GM18499 (cell line): ENCODE measurements at regions not wholly inside any gene's neighbourhood (a gene's known extent, or its start where the extent isn't known, plus 50 kb on each side); places are given as distances from the start of the nearest gene placed in this dataset.

Source experiments
- ATAC-seq: cut with Tn5 transposase; IDR thresholded peaks from one replicate; pipeline ENCODE4 v1.9.1; 2021; ENCODE audit warnings: moderate number of reproducible peaks; ENCODE audit not compliant: insufficient read depth, unreplicated experiment

DNA sequence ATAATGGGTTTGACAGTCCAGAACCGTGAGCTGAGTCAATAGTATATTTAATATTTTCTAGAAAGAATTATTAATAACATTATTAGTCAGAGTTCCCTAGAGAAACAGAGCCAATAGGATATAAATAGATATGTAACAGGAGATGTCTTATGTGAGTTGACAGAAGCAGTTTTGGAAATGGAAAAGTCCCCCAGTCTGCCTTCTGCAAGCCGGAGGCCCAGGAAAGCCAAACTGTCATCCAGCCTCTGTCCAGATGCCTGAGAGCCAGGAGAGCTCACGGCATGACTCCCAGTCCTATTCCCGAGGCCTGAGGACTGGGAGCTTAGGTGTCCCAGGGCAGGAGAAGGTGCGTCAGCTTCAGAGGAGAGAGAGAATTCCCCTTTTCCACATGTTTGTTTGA lies 286.4 kb upstream of the ADARB2 start:
- no peak for ATAC-seq

DNA sequence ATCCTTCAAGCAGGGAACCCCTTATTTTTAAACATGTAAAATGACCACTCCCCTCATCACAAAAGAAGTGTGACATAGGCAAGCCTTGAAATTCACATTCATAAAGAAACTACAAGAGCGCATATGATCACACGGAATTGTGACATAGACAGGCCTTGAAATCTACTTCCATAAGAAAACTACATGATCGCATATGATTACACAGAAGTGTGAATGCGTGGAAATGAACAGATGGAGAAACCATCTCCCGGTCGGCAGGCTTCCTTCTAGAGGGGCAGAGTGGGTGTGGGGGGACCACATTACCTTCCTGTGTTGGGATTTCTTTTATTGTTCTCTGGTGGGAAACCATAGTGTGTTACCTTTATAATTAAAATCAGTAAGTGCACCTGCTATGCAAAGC lies 285.1 kb upstream of the ADARB2 start:
- ATAC-seq, result no peak

DNA sequence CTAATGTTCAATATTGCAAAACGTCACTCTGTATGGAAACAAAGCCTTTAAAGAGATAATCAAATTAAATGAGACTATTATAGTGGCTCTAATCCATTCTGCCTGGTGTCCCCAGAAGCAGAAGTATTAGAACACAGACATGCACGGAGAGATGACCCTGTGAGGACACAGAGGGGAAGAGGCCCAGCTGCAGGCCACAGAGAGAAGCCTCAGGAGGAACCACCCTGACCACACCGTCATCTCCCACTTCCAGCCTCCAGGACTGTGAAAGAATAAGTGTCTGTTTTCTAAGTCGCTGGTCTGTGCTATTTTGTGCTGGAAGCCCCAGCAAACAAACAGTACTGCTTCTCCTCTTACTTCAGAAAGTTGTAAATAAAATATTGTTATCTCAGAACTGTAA lies 283.5 kb upstream of the ADARB2 start:
- ATAC-seq, result no peak

DNA sequence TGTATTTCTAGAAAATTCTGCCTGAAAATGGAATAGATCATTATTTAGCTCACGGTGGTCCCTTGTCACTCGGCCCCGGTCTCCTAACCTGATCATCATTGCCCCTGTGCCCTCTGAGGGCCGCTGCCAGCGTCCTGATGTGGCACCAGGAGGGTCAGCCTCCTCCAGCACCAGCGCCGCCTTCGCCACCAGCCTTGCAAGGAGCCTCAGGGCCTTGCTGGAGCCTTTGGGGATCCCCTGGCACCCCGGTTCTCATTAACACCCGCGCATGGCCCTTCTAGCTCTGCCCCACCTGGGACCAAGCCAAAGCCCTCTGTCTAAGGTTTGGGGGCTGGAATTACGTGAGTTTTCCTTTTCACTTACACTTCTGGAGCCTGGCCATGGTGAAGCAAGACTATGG lies 282.5 kb upstream of the ADARB2 start:
- ATAC-seq, result no peak

DNA sequence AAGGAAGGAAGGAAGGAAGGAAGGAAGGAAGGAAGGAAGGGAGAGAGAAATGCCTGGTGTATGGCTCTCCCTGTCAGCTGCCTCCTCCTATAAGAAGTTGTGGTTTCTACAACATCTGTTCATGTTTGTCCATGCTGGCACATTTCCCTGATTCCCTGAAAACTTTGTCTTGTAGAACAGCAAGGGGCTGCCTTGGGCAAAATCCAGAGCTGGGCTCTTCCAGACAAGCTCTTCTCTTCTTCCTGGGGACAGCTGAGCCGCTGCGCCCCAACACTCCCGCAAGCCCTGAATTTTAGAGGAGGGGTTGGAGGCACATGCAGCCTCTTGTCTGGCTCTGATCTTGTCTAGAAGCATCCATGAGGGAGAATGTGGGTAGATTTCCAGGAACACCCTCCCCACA lies 282.0 kb upstream of the ADARB2 start:
- ATAC-seq, result no peak

DNA sequence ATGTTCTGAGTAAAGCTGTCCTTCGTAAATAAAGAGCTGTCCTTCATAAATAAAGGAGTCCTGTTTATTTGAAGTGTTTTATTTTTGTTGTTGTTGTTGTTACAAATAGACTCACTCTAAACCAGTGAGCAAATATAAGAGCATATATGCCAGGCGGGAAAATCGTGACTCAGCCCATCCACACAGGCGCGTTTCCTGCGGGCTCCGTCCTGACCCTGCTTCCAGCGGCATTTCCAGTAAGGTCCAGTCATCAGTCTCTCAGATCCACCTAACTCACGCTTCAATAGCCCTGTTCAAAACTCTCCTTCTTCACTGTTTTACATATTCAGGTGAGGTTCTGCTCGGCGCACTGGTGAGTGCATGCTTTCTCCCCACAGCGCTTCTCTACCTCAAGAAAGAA lies 277.2 kb upstream of the ADARB2 start:
- no peak for ATAC-seq

DNA sequence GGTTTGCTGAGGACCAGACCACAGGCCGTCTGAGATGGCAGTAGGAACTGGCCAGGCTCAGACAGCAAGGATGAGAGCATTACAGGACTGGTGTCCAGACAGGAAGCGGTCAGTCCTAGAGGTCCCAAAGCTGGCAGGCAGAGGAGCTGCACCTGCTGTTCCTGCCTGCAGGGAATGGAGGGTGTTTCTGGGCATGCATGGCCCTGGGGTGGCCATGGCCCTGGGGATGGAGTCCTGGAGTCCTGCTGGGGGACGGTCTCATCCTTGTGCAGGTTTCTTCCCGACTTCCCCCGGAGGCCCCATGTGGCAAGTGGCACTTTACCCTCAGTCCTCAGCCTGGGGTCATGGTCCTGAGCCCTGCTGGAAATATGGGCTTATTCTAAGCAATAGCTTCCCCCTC lies 274.9 kb upstream of the ADARB2 start:
- no peak for ATAC-seq

DNA sequence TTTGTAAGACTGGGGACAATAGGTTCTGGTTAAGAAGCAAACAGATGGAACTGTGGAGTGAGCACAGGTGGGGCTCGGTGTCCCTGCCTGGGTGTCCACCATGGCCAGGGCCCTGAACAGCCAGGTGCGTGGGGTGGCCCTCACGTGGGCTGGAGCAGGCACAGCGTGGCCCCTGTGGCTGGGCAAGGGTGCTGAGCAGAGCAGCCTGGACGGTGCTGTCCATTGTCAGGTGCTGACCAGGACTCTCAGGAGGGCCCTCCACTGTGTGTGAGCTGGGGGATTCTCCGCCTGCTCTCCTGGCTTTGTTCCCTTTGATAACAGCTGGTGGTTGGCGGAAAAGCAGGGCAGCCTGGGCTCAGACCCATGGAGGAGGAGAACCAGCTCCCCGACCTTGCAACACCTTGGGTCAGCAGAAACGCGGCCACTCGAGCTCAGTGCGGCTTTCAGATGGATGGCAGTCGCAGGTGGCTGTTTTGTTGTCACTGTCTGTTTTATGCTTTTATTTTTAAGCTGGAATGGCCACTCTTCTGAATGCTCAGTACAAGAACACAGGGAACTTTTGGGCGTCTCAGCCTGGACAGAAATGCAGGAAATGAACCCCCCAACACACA lies 273.9 kb upstream of the ADARB2 start:
- ATAC-seq, result no peak

DNA sequence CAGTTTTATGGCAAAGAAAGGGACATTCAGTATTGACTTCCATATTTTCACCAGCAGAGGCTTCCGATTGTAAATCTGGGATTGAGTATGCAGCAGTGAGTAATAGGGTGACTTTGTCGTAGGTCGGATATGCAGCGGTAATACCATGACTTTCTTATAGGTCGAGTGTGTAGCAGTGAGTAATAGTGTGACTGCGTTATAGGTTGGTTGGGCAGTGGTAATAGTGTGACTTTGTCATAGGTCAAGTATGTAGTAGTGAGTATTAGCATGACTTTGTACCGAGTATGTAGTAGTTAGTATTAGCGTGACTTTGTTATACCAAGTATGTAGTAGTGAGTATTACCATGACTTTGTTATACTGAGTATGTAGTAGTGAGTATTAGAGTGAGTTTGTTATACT lies 268.2 kb upstream of the ADARB2 start:
- no peak for ATAC-seq

DNA sequence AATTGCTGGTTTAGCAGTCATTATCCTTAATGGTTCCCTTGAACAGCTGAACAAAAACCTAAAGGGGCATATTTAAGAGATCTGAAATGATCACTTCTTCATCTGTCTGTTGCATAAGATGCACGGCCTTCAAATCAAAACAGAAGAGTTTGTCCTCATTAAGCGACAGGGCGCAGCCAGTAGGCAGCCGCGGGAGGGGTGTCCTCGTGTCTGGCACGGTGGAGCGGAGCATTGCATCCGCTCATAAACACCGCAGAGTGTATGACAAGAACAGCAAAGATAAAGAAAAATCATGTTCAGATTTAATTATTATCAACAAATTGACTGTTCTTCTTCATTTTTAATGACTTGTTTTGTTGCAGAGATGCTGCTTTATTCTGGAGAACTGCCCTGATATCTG lies 255.6 kb upstream of the ADARB2 start:
- no peak for ATAC-seq

DNA sequence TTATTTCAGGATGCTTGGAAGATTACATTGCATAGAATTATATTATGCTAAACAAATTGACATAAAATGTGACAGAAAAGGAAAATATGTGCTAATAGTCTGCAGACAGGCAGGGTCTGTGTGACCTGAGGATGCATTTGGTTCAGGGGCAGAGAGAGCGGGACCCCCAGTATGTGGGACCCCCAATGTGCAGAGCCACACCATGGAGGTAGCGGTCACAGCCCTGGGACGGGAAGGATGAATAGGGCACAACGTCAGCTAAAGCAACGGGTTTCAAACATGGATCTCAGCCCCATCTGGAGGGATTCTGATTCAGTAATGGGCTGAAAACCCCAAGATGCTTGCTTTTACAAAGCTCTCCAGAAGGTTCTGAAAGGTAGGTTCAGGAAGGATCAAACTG lies 251.8 kb upstream of the ADARB2 start:
- no peak for ATAC-seq

DNA sequence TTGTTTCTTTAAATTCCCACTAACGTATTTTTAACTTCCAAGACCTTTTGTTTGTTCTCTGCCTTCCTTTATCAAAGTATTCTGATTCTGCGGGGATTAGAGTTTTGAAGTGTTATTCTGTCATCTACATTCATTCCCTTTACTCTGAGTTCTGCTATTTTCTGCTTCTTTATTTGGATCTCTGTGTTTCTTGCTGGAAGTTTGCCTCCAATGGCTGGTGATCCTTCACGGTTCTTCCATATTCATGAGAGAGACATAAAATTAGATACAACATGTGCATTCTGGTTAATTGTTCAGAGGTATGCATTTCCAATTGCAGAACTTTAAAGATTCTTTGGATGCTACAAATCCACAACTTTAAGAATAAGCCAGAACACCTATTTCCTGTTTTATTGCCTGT lies 244.7 kb upstream of the ADARB2 start:
- no peak for ATAC-seq

DNA sequence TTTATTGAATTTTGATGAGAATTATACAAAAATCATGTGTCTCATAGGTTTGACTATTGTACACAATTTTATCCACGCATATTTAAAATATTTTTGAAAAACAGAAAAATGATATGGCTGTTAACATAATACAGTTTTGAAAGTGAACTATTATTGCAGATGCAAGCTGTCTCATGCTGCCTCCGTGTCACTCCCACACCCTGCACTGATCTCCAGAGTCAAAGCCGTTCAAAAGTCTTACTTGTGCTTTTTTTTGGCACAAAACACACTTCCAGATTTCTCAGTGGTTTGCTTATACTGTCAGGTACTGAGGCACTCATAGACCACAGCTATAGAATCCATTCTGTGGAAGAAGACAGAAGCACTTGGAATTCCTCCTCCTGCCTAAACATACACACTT lies 243.1 kb upstream of the ADARB2 start:
- ATAC-seq, result no peak

DNA sequence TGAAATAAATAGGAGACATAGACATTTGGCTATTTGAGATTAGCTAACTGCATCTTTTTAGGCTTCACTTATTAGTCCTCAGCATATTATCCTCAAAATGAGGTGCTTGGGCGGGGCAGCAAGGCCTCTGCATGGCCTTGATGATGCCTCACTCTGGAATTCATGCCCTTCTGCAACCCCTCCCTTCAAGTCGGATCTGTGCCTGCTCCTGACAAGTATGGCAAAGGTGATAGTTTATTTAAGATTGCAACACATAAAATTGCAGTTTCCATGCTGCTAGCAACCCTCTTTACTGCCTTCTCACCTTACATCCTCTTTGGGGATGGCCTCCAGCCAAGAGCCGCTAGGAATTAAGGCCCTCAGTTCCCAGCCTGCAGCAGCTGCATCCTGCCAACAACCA lies 241.3 kb upstream of the ADARB2 start:
- ATAC-seq, result no peak

DNA sequence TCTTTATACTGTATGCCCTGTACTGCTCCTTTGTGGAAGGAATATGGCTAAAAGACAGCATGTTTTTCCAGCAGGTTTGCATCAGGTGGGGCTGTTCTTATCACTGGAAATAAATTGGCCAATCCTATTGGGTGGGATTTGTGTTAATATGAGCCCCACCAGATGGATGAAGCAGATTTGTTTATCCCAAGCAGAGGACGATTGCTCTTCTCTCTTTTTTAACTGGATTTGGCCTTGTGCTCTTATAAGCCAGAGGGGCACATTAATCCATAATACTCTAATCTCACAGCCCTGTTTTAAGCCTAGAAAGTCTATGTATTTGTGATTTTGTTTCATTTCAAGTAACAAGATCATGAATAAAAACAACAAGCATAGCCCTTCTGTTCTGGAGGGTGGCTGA lies 240.1 kb upstream of the ADARB2 start:
- no peak for ATAC-seq

DNA sequence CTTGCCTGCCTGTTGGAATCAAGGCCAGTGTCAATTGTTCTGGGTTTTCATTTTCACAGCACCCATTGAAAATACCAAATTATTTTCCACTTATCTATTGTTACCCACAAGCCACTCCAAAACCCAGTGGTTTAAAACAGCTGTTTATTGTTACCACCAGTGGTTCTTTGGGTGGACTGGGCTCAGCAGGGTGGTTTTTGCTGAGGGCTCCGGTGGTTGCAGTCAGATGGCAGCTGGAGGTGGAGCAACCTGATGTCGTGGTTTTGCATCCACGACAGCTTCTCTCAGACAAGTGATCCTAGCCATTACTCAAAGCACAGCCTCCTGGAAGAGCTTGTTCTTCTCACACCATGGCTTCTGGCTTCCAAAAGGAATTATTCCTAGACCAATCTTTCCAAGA lies 235.1 kb upstream of the ADARB2 start:
- ATAC-seq, result no peak

DNA sequence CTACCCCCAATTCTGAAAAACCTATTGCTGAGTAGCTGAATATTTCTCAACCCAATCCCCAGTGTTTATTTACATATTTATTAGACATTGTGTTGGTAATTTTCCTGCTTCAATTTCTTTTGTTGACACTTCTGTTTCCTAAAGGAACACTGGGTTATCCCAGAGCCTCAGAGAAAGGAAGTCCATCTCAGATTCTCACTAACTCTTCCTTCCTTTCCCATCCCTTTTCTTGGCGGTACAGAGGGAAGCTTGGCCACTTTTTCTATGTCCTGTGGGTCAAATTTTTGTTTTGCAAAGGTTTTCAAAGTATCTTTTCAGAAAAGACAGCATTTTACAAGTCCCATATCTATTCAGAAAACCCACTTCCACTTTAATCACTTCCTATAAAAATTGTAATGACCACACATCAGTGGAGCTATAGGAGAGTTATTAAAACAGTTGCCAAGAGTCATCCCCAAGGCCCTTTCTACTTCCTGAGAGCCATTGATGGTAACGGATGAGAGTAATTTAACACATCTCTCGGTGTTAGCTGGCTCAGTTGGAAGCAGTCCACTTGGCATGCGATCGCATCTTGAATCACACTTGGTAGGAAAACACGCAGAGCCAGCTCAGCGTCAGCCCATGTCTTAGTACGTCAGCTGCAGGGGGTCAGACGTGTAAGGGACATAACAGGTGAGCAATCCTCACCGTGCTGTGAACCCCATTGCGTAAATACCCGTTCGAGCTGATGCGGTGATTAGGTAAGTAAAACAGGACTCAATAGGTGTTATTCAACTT lies 231.1 kb upstream of the ADARB2 start:
- no peak for ATAC-seq

DNA sequence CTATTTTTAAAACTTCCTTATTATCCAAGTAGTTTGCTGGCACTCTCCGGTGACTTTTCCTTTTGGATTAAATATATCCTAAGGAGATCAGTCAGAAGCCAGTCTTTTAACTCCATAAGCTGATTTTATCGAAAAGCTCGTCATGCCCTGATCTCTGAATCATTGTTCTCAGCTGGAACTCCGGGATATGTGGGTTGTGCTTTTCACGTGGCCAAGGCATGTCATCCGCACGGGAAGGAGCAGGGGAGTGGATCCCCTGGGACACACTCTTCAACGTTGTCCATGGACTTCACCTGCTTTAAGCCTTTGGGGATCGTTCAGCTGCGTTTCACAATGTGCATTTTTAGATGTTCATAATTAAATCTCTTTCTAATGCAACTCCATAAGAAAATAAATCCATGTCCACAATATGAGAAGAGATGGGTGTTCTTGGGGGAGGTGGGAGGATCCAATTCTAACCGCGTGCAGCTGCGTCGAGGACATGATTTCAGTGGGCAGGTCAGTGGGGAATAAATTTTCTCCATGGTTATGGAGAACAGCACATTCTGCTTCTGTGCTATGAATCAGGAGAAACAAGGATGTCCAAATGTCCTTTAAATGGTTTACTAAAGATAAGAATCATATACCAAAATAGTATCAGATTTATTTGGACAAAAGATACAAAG lies 229.5 kb upstream of the ADARB2 start:
- no peak for ATAC-seq

DNA sequence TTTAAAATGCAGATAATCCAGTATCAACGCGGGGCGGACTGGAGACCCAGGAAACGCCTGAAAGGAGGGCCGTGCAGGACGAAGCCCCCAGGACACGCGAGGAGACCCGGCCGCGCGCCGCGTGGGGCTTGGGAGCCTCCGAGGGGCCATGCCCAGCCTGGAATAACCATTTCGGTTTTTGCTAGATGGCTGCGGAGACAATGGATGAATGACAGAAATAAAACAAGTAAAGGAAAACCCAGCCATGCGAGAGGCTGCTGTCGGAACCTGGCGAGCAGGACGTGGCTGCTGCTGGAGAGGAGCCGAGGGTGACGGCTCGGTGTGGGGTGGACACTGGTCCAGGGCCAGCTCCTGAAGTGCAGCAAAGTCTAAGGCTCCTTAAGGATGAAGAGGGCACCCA lies 227.2 kb upstream of the ADARB2 start:
- no peak for ATAC-seq

DNA sequence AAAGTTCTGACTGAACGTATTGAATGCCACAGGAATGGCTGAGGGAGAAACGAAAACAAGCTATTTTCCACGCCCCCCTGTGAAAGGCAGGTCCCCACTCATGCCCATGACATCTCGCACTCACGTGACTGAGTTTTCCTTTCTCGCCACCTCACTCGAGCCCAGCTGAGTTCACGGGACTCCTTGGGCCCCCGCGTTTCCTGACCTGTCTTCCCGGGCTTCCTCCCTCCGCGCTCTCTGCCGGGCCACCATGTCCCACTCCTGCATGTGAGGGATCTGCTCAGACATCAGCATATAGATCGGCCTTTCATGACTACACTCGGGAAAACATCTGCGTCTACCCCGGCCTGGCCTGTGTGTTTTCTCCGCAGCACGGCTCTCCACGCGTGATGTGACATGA lies 226.0 kb upstream of the ADARB2 start:
- ATAC-seq, result no peak

DNA sequence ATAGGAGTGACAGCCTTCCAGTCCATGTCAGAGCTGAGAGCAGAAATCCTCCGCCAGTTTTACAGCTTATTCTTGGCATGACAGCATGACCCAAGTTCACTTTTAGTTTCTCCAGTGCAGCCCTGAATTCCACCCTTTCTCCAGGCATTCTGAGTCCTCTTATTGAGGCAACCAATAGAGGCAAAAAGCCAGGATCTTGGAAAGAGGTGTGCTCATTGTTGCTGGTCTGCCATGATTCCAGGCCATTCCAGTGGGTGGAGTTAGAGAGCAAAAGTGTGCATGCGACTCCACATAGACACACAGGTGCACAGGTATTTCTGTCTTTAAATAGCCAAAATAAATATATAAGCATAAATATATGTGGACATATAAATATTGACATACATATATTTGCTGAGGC lies 224.7 kb upstream of the ADARB2 start:
- no peak for ATAC-seq

DNA sequence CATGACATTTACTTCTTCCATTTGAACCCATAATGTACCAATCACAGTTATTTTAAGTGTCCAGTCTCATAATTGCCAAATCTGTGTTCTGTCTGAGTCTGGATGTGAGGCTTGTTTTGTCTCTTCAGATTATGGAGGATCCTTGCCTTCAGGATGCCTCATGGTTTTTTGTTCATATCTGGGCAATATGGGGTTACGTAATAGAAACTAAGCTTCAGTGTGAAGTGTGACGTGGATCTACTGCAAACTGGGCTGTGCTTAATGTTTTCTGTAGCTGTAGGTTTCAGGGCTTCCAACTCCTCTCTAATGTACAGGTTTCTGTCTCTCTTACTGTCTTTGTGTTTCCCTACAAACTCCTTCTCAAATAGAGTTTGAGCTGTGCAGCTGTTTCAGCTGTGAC lies 223.7 kb upstream of the ADARB2 start:
- ATAC-seq, result no peak
